HCT116 (cell line): ENCODE measurements at regions not wholly inside any gene's neighbourhood (a gene's known extent, or its start where the extent isn't known, plus 50 kb on each side); places are given as distances from the start of the nearest gene placed in this dataset.

ENCODE experiments used
- ATAC-seq: fragments of 200-7000 bp; cut with Tn5 transposase; 2 replicates; pipeline ENCODE4 v1.9.1; 2020; ENCODE audit warnings: mild to moderate bottlenecking, moderate library complexity
- BruUV-seq: library from RNA; stranded (reverse); fragments of 400-500 nt; replicated peaks from 2 replicates; lab custom pipeline; 2021; lab: Mats Ljungman, UMichigan
- CTCF ChIA-PET: fragments of 300-600 bp; sonication (Branson Sonifier 250); formaldehyde crosslinking; loops from one replicate; lab custom pipeline; 2021; ENCODE audit warnings: antibody characterized with exemption; lab: Charles Lee
- POLR2A ChIA-PET: fragments of 300-600, 350-600 bp; sonication (Branson Sonifier 250); formaldehyde crosslinking; loops from one replicate; lab custom pipeline; 2021; ENCODE audit warnings: antibody characterized with exemption; lab: Charles Lee
- RAD21 ChIA-PET, 2 experiments: fragments of 300-600 bp; sonication (Branson Sonifier 250); formaldehyde crosslinking; loops; one replicate each; lab custom pipeline; 2023; ENCODE audit warnings: low total read pairs in 2 of 2; ENCODE audit not compliant: uncharacterized antibody in 2 of 2, unreplicated experiment in 2 of 2, low non-redundant PET in 1 of 2; lab: Charles Lee
- DNase-seq: peaks from one replicate; pipeline ENCODE4 v3.0.0-alpha.2; 2010; ENCODE audit warnings: low read depth, low spot score
- H2AFZ ChIP-seq: fragments of 200-600 bp; shearing (Covaris generic), sonication (generic); 2 replicates; pipeline ENCODE4 v1.6.1; 2017; ENCODE audit warnings: low read depth, mixed run types, mixed read lengths, antibody characterized with exemption, low read length; ENCODE audit not compliant: poor library complexity, severe bottlenecking
- H3K27ac ChIP-seq: 2 replicates; pipeline ENCODE4 v1.5.1; 2012; ENCODE audit warnings: low read depth, low read length
- H3K27me3 ChIP-seq: fragments of 200-600 bp; sonication (generic); 2 replicates; pipeline ENCODE4 v1.6.1; 2016; ENCODE audit warnings: mixed run types, low read length, mixed read lengths; ENCODE audit not compliant: insufficient read depth
- H3K36me3 ChIP-seq, 2 experiments: fragments of 200-500 bp in 1 of 2; fragments of 200-600 bp in 1 of 2; sonication (Bioruptor generic) in 1 of 2; sonication (generic) in 1 of 2; 2 replicates each; pipeline versions ENCODE4 v1.5.1 to v1.6.1; 2014 to 2016; ENCODE audit warnings: low read length in 2 of 2, inconsistent platforms in 1 of 2, mixed read lengths in 1 of 2, mixed run types in 1 of 2; ENCODE audit not compliant: insufficient read depth in 2 of 2, control insufficient read depth in 1 of 2
- H3K4me1 ChIP-seq, 2 experiments: fragments of 200-600 bp in 1 of 2; sonication (generic) in 1 of 2; 2 replicates each; pipeline versions ENCODE4 v1.5.1 to v1.6.1; 2012 to 2017; ENCODE audit warnings: low read length in 2 of 2, inconsistent platforms in 1 of 2, mild to moderate bottlenecking in 1 of 2, mixed read lengths in 1 of 2, mixed run types in 1 of 2, moderate library complexity in 1 of 2; ENCODE audit not compliant: insufficient read depth in 2 of 2, control insufficient read depth in 1 of 2
- H3K4me2 ChIP-seq: fragments of 200-600 bp; sonication (generic); 2 replicates; pipeline ENCODE4 v1.6.1; 2017; ENCODE audit warnings: mixed run types, low read length, mixed read lengths
- H3K4me3 ChIP-seq, 2 experiments: fragments of 200-600 bp in 1 of 2; sonication (generic) in 1 of 2; replicated peaks in 1 of 2; 2 replicates each; pipeline ENCODE4 v1.5.1; 2011 to 2016; ENCODE audit warnings: low read length in 2 of 2, control low read depth in 1 of 2, low read depth in 1 of 2, mild to moderate bottlenecking in 1 of 2, mixed read lengths in 1 of 2, mixed run types in 1 of 2
- H3K79me2 ChIP-seq: fragments of 200-600 bp; sonication (generic); 2 replicates; pipeline ENCODE4 v1.6.1; 2017; ENCODE audit warnings: mild to moderate bottlenecking, mixed run types, low read length, moderate library complexity, mixed read lengths; ENCODE audit not compliant: insufficient read depth
- H3K9ac ChIP-seq: fragments of 200-600 bp; sonication (generic); 2 replicates; pipeline ENCODE4 v1.6.1; 2016; ENCODE audit warnings: low read length, mixed read lengths
- H3K9me2 ChIP-seq: fragments of 200-600 bp; sonication (generic), shearing (Covaris generic); 2 replicates; pipeline ENCODE4 v1.6.1; 2017; ENCODE audit warnings: mixed run types, mild to moderate bottlenecking, moderate library complexity; ENCODE audit not compliant: insufficient read depth
- H3K9me3 ChIP-seq, 2 experiments: fragments of 200-500 bp in 1 of 2; fragments of 200-600 bp in 1 of 2; sonication (Bioruptor generic) in 1 of 2; sonication (generic) in 1 of 2; 2 replicates each; pipeline ENCODE4 v1.6.1; 2014 to 2017; ENCODE audit warnings: low read length in 2 of 2, mixed read lengths in 2 of 2, inconsistent platforms in 1 of 2, low read depth in 1 of 2, mild to moderate bottlenecking in 1 of 2, mixed run types in 1 of 2, moderate library complexity in 1 of 2; ENCODE audit not compliant: control insufficient read depth in 1 of 2, insufficient read depth in 1 of 2
- H4K20me1 ChIP-seq: fragments of 200-600 bp; sonication (generic), shearing (Covaris generic); 2 replicates; pipeline ENCODE4 v1.6.1; 2017; ENCODE audit warnings: mixed run types, mild to moderate bottlenecking, moderate library complexity; ENCODE audit not compliant: insufficient read depth
- CBX3 ChIP-seq: IDR thresholded peaks from 2 replicates; pipeline ENCODE4 v1.6.1; 2012; ENCODE audit warnings: low read depth
- POLR2AphosphoS5 ChIP-seq: IDR thresholded peaks from 2 replicates; pipeline ENCODE4 v1.6.1; 2011; ENCODE audit warnings: mild to moderate bottlenecking, low read depth, low read length, moderate library complexity
- REST ChIP-seq: IDR thresholded peaks from 2 replicates; pipeline ENCODE4 v1.6.1; 2012; ENCODE audit warnings: low read depth
- SP1 ChIP-seq: IDR thresholded peaks from 2 replicates; pipeline ENCODE4 v1.6.1; 2012; ENCODE audit warnings: low read depth
- SRF ChIP-seq: IDR thresholded peaks from 2 replicates; pipeline ENCODE4 v1.6.1; 2012; ENCODE audit warnings: low read depth
- TCF7L2 ChIP-seq: IDR thresholded peaks from 2 replicates; pipeline ENCODE4 v1.7.0; 2011; ENCODE audit warnings: borderline replicate concordance, inconsistent platforms; ENCODE audit not compliant: insufficient read depth, insufficient read length; ENCODE audit errors: extremely low read depth
- YY1 ChIP-seq: IDR thresholded peaks from 2 replicates; pipeline ENCODE4 v1.6.1; 2011; ENCODE audit warnings: low read length, low read depth, moderate library complexity, mild to moderate bottlenecking; ENCODE audit not compliant: insufficient replicate concordance; ENCODE audit errors: extremely low read depth
- ZBTB33 ChIP-seq: IDR thresholded peaks from 2 replicates; pipeline ENCODE4 v1.6.1; 2011; ENCODE audit warnings: mild to moderate bottlenecking, low read length, moderate library complexity; ENCODE audit not compliant: insufficient replicate concordance; ENCODE audit errors: extremely low read depth
- ZNF274 ChIP-seq: fragments of 200-500 bp; sonication (Bioruptor generic); IDR thresholded peaks from 2 replicates; pipeline ENCODE4 v1.6.1; 2014; ENCODE audit warnings: mild to moderate bottlenecking, low read depth, low read length, inconsistent platforms
- intact Hi-C: fragments of 100-400 bp; cut with micrococcal nuclease; formaldehyde crosslinking; loops from 2 replicates; pipeline ENCODE4 v1.10.0; 2022

GRCh38 chr14:89543425-89543790, 126.4 kb upstream of the FOXN3 start (continued):
- TF ChIP-seq YY1 (no peak), TCF7L2 (no peak), REST (no peak), ZNF274 (no peak), SRF (no peak), SP1 (no peak), CBX3 (no peak), POLR2AphosphoS5 (no peak)

- no peaks in the 10 kb centered on the region for H3K36me3 ChIP-seq
- DNase-seq (no peak), ATAC-seq (no peak)
- CTCF ChIA-PET: no interaction called here
- no peak overlapping the region for H2AFZ ChIP-seq
- no peaks in the 10 kb centered on the region for H4K20me1 ChIP-seq
- H3K4me3 ChIP-seq: no peak overlapping the region
- POLR2A ChIA-PET: no interaction called here
- H3K9me2 ChIP-seq: no peaks in the 10 kb centered on the region
- no peak overlapping the region for H3K4me2 ChIP-seq
- no peak overlapping the region for H3K27ac ChIP-seq
- no peaks in the 10 kb centered on the region for H3K9me3 ChIP-seq
- no peaks in the 10 kb centered on the region for H3K4me1 ChIP-seq
- no peak overlapping the region for H3K9ac ChIP-seq
- no TSS peak for BruUV-seq
- peaks cover 5% of the 10 kb centered on the region; the same call in 1 of the 2 replicates for H3K27me3 ChIP-seq
- H3K79me2 ChIP-seq: no peaks in the 10 kb centered on the region
- TF ChIP-seq TCF7L2 (no peak), ZBTB33 (no peak), SRF (no peak)
- RAD21 ChIA-PET: no interaction called here
- intact Hi-C loops: no loop called here
Measured at GRCh38 chr14:89542786-89543424, 125.9 kb upstream of the FOXN3 start.
